ENCODE measurements at regions not wholly inside any gene's neighbourhood (a gene's known extent, or its start where the extent isn't known, plus 50 kb on each side); places are given as distances from the start of the nearest gene placed in this dataset.

DNA sequence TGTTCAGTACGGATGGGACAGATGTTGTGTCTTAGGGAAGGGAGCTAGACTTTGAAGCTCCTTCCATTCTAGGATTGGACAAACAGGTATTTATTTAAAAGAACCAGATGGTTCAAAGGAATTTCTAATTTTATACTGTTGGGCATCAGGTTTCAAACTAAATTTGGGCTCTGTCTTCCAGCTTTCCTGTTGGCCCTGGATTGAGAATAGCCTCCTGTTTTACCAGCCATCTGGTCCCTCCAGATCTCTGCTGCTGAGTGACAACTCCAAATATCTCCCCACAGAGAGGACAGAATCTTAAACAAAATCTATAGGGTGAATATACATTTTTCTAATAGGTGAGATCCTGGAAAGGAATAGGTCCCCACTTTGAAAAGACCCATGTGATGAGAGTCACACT lies 52.5 kb upstream of the CNIH3 start:
- TF ChIP-seq CTCF (IDR thresholded peaks at IDR 0.05; ENCODE audit: low read depth, low read length, missing input control) (no peak), EGR1 (IDR thresholded peaks at IDR 0.05; ENCODE audit: low read depth in 2 of 2) (no peak), SP1 (IDR thresholded peaks at IDR 0.05) (no peak), NR2F2 (IDR thresholded peaks at IDR 0.05) (no peak), TAF1 (conservative IDR thresholded peaks at IDR 0.05) (no peak), GABPA (IDR thresholded peaks at IDR 0.05 in 1 of 2, conservative IDR thresholded peaks at IDR 0.05 in 1 of 2) (no peak), FOXA1 (IDR thresholded peaks at IDR 0.05) (no peak), RAD21 (IDR thresholded peaks at IDR 0.05) (no peak), JUND (IDR thresholded peaks at IDR 0.05) (no peak), MAX (IDR thresholded peaks at IDR 0.05) (no peak)
- TF ChIP-seq, protein P1, sequence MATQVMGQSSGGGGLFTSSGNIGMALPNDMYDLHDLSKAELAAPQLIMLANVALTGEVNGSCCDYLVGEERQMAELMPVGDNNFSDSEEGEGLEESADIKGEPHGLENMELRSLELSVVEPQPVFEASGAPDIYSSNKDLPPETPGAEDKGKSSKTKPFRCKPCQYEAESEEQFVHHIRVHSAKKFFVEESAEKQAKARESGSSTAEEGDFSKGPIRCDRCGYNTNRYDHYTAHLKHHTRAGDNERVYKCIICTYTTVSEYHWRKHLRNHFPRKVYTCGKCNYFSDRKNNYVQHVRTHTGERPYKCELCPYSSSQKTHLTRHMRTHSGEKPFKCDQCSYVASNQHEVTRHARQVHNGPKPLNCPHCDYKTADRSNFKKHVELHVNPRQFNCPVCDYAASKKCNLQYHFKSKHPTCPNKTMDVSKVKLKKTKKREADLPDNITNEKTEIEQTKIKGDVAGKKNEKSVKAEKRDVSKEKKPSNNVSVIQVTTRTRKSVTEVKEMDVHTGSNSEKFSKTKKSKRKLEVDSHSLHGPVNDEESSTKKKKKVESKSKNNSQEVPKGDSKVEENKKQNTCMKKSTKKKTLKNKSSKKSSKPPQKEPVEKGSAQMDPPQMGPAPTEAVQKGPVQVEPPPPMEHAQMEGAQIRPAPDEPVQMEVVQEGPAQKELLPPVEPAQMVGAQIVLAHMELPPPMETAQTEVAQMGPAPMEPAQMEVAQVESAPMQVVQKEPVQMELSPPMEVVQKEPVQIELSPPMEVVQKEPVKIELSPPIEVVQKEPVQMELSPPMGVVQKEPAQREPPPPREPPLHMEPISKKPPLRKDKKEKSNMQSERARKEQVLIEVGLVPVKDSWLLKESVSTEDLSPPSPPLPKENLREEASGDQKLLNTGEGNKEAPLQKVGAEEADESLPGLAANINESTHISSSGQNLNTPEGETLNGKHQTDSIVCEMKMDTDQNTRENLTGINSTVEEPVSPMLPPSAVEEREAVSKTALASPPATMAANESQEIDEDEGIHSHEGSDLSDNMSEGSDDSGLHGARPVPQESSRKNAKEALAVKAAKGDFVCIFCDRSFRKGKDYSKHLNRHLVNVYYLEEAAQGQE (IDR thresholded peaks at IDR 0.05) = no peak
- TF ChIP-seq, protein P2, sequence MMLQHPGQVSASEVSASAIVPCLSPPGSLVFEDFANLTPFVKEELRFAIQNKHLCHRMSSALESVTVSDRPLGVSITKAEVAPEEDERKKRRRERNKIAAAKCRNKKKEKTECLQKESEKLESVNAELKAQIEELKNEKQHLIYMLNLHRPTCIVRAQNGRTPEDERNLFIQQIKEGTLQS (IDR thresholded peaks at IDR 0.05) = no peak
- TF ChIP-seq, protein P3, sequence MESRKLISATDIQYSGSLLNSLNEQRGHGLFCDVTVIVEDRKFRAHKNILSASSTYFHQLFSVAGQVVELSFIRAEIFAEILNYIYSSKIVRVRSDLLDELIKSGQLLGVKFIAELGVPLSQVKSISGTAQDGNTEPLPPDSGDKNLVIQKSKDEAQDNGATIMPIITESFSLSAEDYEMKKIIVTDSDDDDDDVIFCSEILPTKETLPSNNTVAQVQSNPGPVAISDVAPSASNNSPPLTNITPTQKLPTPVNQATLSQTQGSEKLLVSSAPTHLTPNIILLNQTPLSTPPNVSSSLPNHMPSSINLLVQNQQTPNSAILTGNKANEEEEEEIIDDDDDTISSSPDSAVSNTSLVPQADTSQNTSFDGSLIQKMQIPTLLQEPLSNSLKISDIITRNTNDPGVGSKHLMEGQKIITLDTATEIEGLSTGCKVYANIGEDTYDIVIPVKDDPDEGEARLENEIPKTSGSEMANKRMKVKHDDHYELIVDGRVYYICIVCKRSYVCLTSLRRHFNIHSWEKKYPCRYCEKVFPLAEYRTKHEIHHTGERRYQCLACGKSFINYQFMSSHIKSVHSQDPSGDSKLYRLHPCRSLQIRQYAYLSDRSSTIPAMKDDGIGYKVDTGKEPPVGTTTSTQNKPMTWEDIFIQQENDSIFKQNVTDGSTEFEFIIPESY (IDR thresholded peaks at IDR 0.05) = no peak

Data from liver (tissue), 3 donors.